ENCODE measurements at regions not wholly inside any gene's neighbourhood (a gene's known extent, or its start where the extent isn't known, plus 50 kb on each side); places are given as distances from the start of the nearest gene placed in this dataset.

GRCh38 chr9:71326360-71326759 is 204.9 kb upstream of the TRPM3 start:
- no peak for TF ChIP-seq REST (IDR thresholded peaks at IDR 0.05; ENCODE audit: insufficient read depth in 1 of 2, low read depth in 2 of 2, low read length in 2 of 2)
- no peak for TF ChIP-seq POLR2AphosphoS5 (IDR thresholded peaks at IDR 0.05; ENCODE audit: low read depth, low read length)

Measured in PFSK-1 (cell line).